Midbrain (tissue), 1 donor: ENCODE measurements at regions not wholly inside any gene's neighbourhood (a gene's known extent, or its start where the extent isn't known, plus 50 kb on each side); places are given as distances from the start of the nearest gene placed in this dataset.
A peak's percentile ranks its signal among the peaks of the same experiment; 100 is the strongest.

Experiments
- DNase-seq: peaks from one replicate; lab custom pipeline; 2025; lab: John Stamatoyannopoulos, UW

DNA sequence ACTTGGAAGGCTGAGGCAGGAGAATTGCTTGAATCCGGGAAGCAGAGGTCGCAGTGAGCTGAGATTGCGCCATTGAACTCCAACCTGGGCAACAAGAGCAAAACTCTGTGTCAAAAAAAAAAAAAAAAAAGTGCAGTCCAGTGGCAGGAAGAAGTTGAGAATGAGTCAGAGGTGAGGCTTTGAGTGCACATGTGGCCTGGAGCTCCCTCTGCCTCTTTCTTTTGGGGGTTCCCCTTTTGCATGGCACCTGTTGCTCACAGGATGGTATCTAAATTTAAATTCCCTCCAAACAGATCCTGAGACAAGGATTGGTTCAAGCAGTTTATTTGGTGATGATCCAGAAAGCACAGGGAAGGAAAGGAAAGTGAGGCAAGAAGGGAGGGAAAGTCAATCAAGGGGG, 151.4 kb upstream of the STX18 start:
- DNase-seq = no peak

GRCh38 chr4:4690854-4691253, 149.0 kb upstream of the STX18 start:
- DNase-seq = no peak

GRCh38 chr4:4689694-4690440, 148.0 kb upstream of the STX18 start:
- no peak for DNase-seq

- no peak for DNase-seq
Observed at GRCh38 chr4:4687935-4688727, 146.3 kb upstream of the STX18 start.

GRCh38 chr4:4687100-4687499, 145.3 kb upstream of the STX18 start:
- no peak for DNase-seq

DNA sequence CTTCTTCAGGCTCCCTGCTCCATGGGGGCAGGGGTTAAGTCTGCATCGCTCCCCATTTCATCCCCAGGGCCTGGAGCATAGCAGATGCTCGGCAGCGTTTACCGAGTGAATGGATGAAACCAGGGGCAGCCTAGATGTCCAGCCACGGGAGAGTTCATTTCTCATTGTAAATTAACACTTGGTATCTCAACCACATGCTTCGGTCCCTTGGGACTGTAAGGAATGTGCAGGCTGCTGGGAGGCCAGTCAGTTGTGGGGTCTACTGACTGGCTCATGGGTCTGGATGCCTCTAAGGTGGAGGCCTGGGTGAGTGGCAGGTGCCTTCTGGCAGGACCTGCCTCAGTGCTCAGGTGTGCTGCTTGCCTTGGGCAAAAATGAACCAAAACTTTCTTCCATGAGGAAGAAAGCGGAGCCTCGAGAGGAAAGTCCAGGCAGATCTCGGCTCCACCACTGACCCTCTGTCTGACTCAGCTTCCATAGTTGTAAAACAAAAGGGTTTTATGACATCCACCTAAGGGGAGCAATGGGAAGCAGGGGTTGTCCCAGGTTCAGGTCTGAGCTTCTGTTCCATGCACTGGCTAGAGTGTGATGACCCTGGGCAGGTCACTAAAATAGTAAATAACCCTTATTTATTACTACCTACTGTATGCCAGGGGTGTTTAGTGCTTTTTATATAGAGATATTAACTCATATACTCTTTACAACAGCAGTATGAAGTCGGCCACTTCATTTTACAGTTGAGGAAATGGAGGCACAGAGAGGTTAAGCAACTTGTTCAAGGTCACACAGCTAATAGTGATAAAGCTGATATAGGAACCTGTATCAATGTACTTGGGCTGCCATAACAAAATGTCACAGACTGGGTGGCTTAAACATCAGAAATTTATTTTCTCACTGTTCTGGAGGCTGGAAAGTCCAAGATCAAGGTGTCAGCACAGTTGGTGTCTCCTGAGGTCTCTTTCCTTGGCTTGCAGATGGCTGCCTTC, 144.3 kb upstream of the STX18 start:
- DNase-seq = no peak

- DNase-seq = no peak
Observed at GRCh38 chr4:4681653-4682052, 139.8 kb upstream of the STX18 start.

GRCh38 chr4:4680758-4681157, 138.9 kb upstream of the STX18 start:
- no peak for DNase-seq

DNA sequence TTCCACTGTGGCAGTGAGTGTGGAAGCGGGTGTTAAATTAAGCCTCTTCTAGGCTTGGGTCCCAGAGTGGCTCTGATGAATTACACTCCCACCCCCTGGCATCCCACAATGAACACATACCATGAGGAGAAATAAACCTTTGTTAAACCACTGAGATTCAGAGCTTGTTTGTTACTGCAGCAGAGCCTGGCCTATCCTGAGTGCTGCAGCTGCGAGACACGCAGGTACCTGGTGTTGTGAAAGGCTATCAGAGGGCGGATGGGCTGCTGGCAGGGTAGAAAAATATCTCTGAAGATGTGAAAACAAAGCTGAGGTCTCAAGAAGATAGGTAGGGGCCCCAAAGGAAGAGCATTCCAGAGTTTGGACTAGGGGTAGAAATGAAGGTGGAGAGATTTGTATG, 138.4 kb upstream of the STX18 start:
- DNase-seq = no peak

DNA sequence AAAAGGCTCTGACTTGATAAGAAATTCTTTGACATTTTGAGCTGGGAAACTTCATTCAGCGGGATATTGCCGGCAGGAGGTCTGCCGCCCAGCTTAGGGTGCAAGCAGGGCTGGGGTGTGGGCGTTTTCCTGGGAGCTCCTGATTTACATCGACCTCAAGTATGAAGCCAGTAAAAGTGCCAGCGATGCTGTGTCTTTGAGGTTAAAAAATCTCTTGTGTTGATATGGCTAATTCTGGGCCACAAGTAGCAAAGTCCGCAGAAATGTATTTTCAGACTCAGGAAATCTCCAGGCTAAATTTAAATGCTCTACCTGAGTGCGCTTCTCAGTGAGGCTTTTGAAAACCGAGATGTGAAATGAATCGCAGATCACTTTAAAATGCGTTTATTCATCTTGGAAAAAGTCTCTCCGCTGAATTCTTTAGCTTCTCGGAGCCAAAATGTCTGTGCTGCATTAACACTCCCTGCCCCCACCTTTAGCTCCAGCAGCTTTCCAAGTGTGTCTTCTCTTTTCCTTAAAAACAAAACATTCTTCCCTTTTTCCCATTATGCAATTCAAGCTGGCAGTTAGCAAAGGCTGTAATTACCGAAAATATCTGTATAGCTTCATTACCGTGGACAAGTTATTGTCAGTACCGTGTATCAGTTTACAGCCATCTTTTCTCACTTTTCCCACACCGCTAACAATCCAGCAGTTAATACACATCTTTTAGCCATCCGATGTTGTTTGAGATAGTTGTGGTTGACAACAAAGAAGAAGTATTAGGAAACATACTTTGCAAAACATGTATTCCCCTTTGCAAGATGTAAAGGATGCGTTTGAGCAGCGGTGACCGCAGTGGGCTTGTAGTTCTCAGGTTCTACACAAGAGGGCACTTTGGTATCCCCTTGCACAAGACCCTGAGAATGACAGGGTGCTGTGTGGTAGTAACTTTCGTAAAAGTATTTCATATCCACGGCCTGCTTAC, 136.0 kb upstream of the STX18 start:
- DNase-seq = peak; percentile 19

- no peak for DNase-seq
Observed at GRCh38 chr4:4675641-4676040, 133.8 kb upstream of the STX18 start.

DNA sequence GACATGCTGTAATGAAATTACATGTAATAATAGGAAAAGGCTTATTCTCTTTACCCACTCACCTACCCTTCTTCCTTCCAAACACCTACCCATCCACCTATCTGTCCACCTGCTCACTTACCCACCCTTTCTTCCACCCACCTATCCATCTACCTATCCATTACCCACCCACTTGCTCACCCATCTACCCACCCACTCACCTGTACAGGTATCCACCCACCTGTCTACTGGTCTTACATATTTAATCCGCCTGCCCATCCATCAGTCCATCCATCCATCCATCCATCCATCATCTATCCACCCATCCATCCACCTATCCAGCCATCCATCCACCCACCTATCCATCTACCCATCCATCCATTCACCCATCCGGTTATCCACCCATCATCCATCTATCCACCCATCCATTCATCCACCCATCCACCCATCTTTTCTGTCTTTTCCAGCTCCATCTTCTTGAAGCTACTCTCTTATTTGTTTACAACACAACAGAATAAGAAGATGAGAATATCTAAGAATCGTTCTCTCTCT, 133.3 kb upstream of the STX18 start:
- DNase-seq = no peak

DNA sequence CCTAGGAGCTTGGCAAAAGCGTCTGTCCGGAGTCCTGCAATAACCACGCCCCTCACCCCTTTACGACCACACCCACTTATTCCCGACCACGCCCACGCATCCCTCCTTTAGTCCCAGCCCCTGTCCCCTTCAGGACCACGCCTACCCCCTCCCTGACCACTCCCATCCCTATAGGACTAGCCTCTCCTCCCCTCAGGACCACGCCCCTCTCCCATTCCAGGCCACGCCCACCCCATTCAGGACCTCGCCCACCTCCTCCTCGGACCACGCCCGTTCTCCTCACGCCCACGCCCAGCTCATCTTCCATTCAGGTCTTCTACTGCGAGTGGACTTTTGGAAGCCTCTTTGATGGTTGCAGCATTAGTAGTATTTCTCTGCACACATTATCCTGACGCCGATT, 131.2 kb upstream of the STX18 start:
- DNase-seq = no peak

GRCh38 chr4:4672402-4672801, 130.6 kb upstream of the STX18 start:
- DNase-seq = no peak

DNA sequence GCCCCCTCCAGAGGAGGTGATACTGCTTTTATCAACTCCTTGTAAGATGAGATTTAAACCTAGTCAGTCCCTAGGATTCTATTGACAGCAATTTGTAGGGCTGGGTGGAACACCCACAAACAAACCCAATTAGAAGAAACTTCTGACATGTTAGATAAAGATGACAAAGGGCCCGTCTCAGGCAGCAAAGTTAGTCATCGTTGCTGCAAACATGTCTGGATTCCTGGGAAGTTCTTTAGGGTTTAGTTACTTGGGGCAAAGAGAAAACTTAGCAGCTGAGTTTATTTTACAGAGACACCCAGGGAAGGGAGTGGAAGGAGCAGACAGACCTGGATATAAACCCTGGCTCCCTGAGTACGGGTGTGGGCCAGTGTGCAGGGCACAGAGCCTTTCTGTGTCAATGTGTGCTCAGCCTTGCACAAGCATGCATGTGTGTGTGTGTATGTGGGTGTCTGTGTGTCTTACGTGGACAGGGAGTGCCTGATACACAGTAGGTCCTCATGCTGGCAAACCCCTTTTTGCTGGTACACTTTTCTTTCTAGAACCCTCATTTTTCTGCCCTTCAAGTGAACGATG, 130.0 kb upstream of the STX18 start:
- DNase-seq = no peak

- no peak for DNase-seq
Observed at GRCh38 chr4:4670869-4671268, 129.0 kb upstream of the STX18 start.

DNA sequence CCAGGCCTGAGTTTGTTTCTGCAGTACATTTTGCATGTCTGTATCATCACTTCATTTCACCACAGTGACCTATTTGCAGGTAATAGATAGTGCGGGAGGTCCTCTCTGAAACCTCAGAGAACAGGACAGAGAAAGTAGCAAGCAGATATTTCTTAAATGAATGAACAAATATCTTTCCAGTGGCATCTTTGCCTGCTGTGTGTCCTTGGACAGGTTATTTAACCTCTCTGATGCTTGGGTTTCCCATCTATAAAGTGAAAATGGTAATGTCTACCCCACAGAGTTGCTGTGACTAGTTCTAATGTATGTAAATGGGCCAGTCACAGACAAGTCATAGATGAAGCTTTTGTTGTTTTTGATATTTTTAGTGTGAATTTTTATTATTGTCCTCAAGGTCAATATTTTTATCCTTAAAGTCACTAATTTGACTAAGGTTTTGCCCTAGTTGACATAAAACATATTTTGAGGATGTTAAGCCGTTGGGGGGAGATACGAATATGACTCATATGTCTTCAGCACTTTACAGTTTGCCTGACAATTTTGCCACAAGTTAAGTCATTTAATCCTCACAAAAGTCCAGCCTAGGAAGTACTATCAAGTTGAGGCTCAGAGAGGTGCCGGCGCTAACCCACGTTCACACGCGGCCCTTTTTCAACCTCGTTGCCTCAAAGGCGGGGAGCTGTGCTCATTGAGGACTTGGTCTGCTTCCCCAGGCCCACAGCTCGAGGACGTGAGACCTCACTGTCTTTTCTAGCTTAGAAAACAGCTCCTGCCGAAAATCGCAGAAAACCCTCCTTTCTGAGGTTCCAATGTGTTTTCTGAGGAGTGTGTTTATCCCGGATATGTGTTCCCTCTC, 126.7 kb upstream of the STX18 start:
- no peak for DNase-seq

DNA sequence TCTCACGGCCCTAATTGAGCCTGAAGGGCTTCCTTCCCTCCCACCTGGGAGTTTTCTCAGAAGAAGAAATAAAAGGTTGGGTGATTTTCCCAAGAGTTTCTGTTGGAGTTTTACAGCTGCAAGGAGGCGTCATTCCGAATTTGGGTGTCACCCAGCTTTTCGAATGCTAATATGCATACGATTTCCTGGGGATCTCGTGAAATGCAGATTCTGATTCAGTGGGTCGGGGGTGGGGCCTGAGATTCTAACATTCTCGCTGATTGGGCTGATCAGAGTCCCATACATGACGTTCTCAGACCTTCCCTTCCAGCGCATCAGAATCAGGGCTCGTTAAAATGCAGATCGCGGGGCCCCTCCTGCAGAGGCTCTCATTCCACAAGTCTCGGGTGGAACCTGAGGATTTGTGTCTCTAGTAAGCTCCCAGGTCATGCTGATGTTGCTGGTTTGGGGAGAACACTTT, 125.8 kb upstream of the STX18 start:
- DNase-seq = no peak
